GM23338 (cell line): ENCODE measurements at regions not wholly inside any gene's neighbourhood (a gene's known extent, or its start where the extent isn't known, plus 50 kb on each side); places are given as distances from the start of the nearest gene placed in this dataset.

Source experiments
- ATAC-seq: fragments of 200-7000 bp; cut with Tn5 transposase; 3 replicates; pipeline ENCODE4 v1.9.1; 2020
- DNase-seq: peaks from one replicate; pipeline ENCODE4 v3.0.0-alpha.2; 2015; ENCODE audit warnings: low spot score
- H2AFZ ChIP-seq: fragments of 200-600 bp; sonication (generic); 2 replicates; pipeline ENCODE4 v1.8.0; 2016; ENCODE audit warnings: antibody characterized with exemption, mild to moderate bottlenecking, moderate library complexity
- H3F3A ChIP-seq: fragments of 200-600 bp; sonication (generic); replicated peaks from 2 replicates; pipeline ENCODE4 v1.8.0; 2017; ENCODE audit warnings: antibody characterized with exemption, mixed run types, low read depth
- H3K27ac ChIP-seq: fragments of 200-600 bp; sonication (generic); 2 replicates; pipeline ENCODE4 v1.6.1; 2016; ENCODE audit warnings: low read depth
- H3K27me3 ChIP-seq: fragments of 200-600 bp; sonication (generic); 2 replicates; pipeline ENCODE4 v1.8.0; 2016; ENCODE audit warnings: mild to moderate bottlenecking, mixed run types, moderate library complexity; ENCODE audit not compliant: insufficient read depth
- H3K36me3 ChIP-seq: fragments of 200-600 bp; sonication (generic); 2 replicates; pipeline ENCODE4 v1.8.0; 2016; ENCODE audit warnings: mild to moderate bottlenecking; ENCODE audit not compliant: insufficient read depth
- H3K4me1 ChIP-seq: fragments of 200-600 bp; sonication (generic); 2 replicates; pipeline ENCODE4 v1.8.0; 2016; ENCODE audit warnings: mild to moderate bottlenecking, moderate library complexity; ENCODE audit not compliant: insufficient read depth
- H3K4me2 ChIP-seq: fragments of 200-600 bp; sonication (generic); 2 replicates; pipeline ENCODE4 v1.7.1; 2017; ENCODE audit warnings: mixed run types
- H3K4me3 ChIP-seq: fragments of 200-600 bp; sonication (generic); 2 replicates; pipeline ENCODE4 v1.6.1; 2016; ENCODE audit warnings: mixed run types
- H3K79me2 ChIP-seq: fragments of 200-600 bp; sonication (generic); replicated peaks from 2 replicates; pipeline ENCODE4 v1.8.0; 2017; ENCODE audit warnings: mild to moderate bottlenecking; ENCODE audit not compliant: insufficient read depth
- H3K9me2 ChIP-seq: fragments of 200-600 bp; sonication (generic); 2 replicates; pipeline ENCODE4 v1.8.0; 2017; ENCODE audit not compliant: insufficient read depth
- H4K20me1 ChIP-seq: fragments of 200-600 bp; sonication (generic); replicated peaks from 2 replicates; pipeline ENCODE4 v1.8.0; 2017; ENCODE audit warnings: mild to moderate bottlenecking; ENCODE audit not compliant: insufficient read depth
- H3K27ac Mint-ChIP-seq: 2 replicates; pipeline ENCODE4 v1.8.0; 2020; ENCODE audit warnings: inconsistent platforms, mild to moderate bottlenecking, moderate library complexity, mixed read lengths
- H3K27me3 Mint-ChIP-seq: 3 replicates; pipeline ENCODE4 v1.8.0; 2022; ENCODE audit warnings: low read depth, mild to moderate bottlenecking, moderate library complexity, mixed read lengths, inconsistent platforms; ENCODE audit not compliant: insufficient read depth, poor library complexity
- H3K36me3 Mint-ChIP-seq: 3 replicates; pipeline ENCODE4 v1.8.0; 2021; ENCODE audit warnings: low read depth, mild to moderate bottlenecking, inconsistent platforms, moderate library complexity, mixed read lengths
- H3K4me1 Mint-ChIP-seq: 3 replicates; pipeline ENCODE4 v1.8.0; 2020; ENCODE audit warnings: mild to moderate bottlenecking, inconsistent platforms, mixed read lengths
- H3K4me3 Mint-ChIP-seq: 3 replicates; pipeline ENCODE4 v1.8.0; 2021; ENCODE audit warnings: moderate library complexity, mild to moderate bottlenecking, inconsistent platforms, mixed read lengths
- H3K9me3 Mint-ChIP-seq: 3 replicates; pipeline ENCODE4 v1.8.0; 2020; ENCODE audit warnings: moderate library complexity, mild to moderate bottlenecking, inconsistent platforms, mixed read lengths
- CREB1 ChIP-seq: fragments of 250-450 bp; sonication (Bioruptor Pico); IDR thresholded peaks from 2 replicates; pipeline ENCODE4 v1.5.0; 2020; ENCODE audit warnings: low read depth, mild to moderate bottlenecking, moderate library complexity
- EZH2phosphoT487 ChIP-seq: fragments of 200-600 bp; sonication (generic); IDR thresholded peaks from one replicate; pipeline ENCODE4 v1.8.1; 2018; ENCODE audit warnings: antibody characterized with exemption; ENCODE audit not compliant: unreplicated experiment
- NANOG ChIP-seq: IDR thresholded peaks from 2 replicates; pipeline ENCODE4 v1.6.1; 2016; ENCODE audit warnings: antibody characterized with exemption, borderline replicate concordance
- STAT1 ChIP-seq: IDR thresholded peaks from one replicate; pipeline ENCODE4 v1.6.1; 2016; ENCODE audit warnings: antibody characterized with exemption; ENCODE audit not compliant: unreplicated experiment
- ZNF114 ChIP-seq: fragments of 250-450 bp; sonication (Bioruptor Pico); IDR thresholded peaks from 2 replicates; pipeline ENCODE4 v1.5.0; 2020; ENCODE audit warnings: mild to moderate bottlenecking, moderate library complexity
- ZNF331 ChIP-seq: fragments of 250-450 bp; sonication (Bioruptor Pico); IDR thresholded peaks from 2 replicates; pipeline ENCODE4 v1.5.0; 2020; ENCODE audit warnings: low read depth, mild to moderate bottlenecking, moderate library complexity
- TF ChIP-seq, protein P1 (sequence below): IDR thresholded peaks from 2 replicates; pipeline ENCODE4 v1.6.1; 2016; ENCODE audit warnings: antibody characterized with exemption
- TF ChIP-seq, protein P2 (sequence below), 2 experiments: fragments of 200-600 bp in 1 of 2; sonication (generic) in 1 of 2; conservative IDR thresholded peaks; 2 replicates each; pipeline versions ENCODE4 v1.5.1 to v1.6.1; 2016 to 2017; ENCODE audit warnings: antibody characterized with exemption in 2 of 2, low read depth in 2 of 2, mild to moderate bottlenecking in 2 of 2, moderate library complexity in 1 of 2

DNA sequence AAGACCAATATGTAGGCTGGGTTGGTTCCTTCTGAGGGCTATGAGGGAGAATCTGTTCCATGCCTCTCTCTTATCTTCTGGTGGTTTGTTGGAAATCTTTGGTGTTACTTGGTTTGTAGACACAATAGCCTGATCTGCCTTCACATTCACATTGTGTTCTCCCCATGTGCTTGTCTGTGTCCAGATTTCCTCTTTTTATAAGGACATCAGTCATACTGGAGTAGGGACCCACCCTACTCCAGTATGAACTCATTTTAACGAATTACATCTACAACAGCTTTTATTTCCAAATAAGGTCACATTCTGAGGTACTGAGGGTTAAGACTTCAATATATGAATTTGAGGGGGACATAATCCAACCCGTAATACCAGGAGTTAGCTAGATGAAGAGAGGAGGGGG is 75.9 kb downstream of the DISP1 start:
- Histone ChIP-seq H4K20me1 (no peaks in the 10 kb centered on the region), H3K27ac (no peak overlapping the region), H3K9me2 (no peaks in the 10 kb centered on the region), H3K36me3 (no peaks in the 10 kb centered on the region), H3K79me2 (no peaks in the 10 kb centered on the region), H3K27me3 (no peaks in the 10 kb centered on the region), H3K4me2 (no peak overlapping the region), H3K4me1 (no peaks in the 10 kb centered on the region), H3K4me3 (no peak overlapping the region), H3F3A (no peaks in the 10 kb centered on the region), H2AFZ (no peak overlapping the region)
- no peak overlapping the region for H3K4me3 Mint-ChIP-seq
- peaks cover 10% of the 10 kb centered on the region; the same call in 2 of the 3 replicates for H3K36me3 Mint-ChIP-seq
- H3K9me3 Mint-ChIP-seq, result peaks cover 4% of the 10 kb centered on the region
- H3K4me1 Mint-ChIP-seq, result 0 out of 3 replicates have a peak, but pooled peaks cover 2% of the 10 kb centered on the region
- DNase-seq (no peak), ATAC-seq (no peak)
- TF ChIP-seq ZNF114 (CRISPR knock-in tag) (no peak), EZH2phosphoT487 (no peak), ZNF331 (no peak), CREB1 (CRISPR knock-in tag) (no peak), STAT1 (no peak)
- TF ChIP-seq, protein P1, sequence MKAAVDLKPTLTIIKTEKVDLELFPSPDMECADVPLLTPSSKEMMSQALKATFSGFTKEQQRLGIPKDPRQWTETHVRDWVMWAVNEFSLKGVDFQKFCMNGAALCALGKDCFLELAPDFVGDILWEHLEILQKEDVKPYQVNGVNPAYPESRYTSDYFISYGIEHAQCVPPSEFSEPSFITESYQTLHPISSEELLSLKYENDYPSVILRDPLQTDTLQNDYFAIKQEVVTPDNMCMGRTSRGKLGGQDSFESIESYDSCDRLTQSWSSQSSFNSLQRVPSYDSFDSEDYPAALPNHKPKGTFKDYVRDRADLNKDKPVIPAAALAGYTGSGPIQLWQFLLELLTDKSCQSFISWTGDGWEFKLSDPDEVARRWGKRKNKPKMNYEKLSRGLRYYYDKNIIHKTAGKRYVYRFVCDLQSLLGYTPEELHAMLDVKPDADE, result no peak
- H3K27ac Mint-ChIP-seq, result no peak overlapping the region
- no peaks in the 10 kb centered on the region for H3K27me3 Mint-ChIP-seq

DNA sequence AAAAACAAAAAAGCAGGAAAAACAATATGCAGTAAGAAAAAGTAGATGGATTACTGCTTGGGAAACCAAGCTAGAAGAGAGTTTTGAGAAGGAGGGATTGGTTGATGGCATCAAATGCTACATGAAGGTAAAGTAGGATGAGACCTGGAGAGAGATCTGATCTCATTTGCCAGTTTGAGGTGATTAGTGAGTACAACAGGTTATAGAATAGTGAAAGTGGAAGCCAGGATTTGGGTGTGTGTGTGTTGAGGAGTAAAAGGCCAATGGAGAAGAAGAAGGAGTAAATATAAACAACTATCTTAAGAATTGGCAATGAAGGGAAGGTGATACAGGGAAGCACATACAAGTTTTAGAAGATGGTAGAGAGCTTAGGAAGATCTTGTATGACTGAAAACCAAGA is 76.7 kb downstream of the DISP1 start:
- no peak overlapping the region for H3K4me3 Mint-ChIP-seq
- Histone ChIP-seq H3K9me2 (no peaks in the 10 kb centered on the region), H3K36me3 (no peaks in the 10 kb centered on the region), H3K4me1 (no peaks in the 10 kb centered on the region), H2AFZ (no peak overlapping the region), H3K79me2 (no peaks in the 10 kb centered on the region), H4K20me1 (no peaks in the 10 kb centered on the region), H3K27ac (no peak overlapping the region), H3K4me3 (no peak overlapping the region), H3F3A (no peaks in the 10 kb centered on the region), H3K27me3 (no peaks in the 10 kb centered on the region), H3K4me2 (no peak overlapping the region)
- peaks cover 10% of the 10 kb centered on the region; the same call in 2 of the 3 replicates for H3K36me3 Mint-ChIP-seq
- peaks cover 4% of the 10 kb centered on the region for H3K9me3 Mint-ChIP-seq
- 0 out of 3 replicates have a peak, but pooled peaks cover 2% of the 10 kb centered on the region for H3K4me1 Mint-ChIP-seq
- H3K27me3 Mint-ChIP-seq, result no peaks in the 10 kb centered on the region
- DNase-seq (no peak), ATAC-seq (no peak)
- TF ChIP-seq, protein P2, sequence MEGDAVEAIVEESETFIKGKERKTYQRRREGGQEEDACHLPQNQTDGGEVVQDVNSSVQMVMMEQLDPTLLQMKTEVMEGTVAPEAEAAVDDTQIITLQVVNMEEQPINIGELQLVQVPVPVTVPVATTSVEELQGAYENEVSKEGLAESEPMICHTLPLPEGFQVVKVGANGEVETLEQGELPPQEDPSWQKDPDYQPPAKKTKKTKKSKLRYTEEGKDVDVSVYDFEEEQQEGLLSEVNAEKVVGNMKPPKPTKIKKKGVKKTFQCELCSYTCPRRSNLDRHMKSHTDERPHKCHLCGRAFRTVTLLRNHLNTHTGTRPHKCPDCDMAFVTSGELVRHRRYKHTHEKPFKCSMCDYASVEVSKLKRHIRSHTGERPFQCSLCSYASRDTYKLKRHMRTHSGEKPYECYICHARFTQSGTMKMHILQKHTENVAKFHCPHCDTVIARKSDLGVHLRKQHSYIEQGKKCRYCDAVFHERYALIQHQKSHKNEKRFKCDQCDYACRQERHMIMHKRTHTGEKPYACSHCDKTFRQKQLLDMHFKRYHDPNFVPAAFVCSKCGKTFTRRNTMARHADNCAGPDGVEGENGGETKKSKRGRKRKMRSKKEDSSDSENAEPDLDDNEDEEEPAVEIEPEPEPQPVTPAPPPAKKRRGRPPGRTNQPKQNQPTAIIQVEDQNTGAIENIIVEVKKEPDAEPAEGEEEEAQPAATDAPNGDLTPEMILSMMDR (conservative IDR thresholded peaks at IDR 0.05; ENCODE audit: low read depth in 2 of 2), result no peak
- TF ChIP-seq CREB1 (CRISPR knock-in tag), result no peak
- no peak overlapping the region for H3K27ac Mint-ChIP-seq

DNA sequence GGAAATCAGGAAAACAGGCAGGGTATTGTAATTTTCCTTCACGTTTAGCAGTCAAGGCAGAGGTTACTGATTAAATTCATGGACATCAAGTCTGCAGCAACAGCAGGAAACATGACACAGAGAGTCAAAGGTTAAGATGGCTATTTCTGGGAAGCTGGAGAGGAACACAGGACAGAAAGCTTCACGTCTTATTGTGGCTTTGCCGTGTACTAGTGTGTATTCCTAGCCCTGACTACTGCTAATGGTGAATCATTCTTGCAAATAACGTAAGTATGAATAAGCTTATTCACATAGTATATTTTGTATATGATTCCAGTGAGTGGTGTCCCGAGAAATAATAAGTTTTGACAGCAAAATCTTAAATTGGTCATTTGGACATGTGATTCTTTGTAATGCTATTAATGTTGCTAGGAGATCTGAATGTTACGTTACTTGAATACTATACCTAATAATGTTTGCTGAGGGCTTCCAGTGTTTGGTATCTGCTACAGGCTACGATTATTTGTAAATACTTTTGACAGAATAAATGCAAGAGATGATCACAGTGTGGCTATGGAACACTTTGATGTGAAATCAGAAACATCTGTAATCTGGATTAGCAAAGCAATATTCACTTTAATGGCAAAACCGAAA is 77.4 kb downstream of the DISP1 start:
- H3K79me2 ChIP-seq, result no peaks in the 10 kb centered on the region
- Mint-ChIP-seq H3K36me3 (peaks cover 10% of the 10 kb centered on the region; the same call in 2 of the 3 replicates), H3K27me3 (no peaks in the 10 kb centered on the region), H3K27ac (no peak overlapping the region), H3K4me1 (0 out of 3 replicates have a peak, but pooled peaks cover 2% of the 10 kb centered on the region), H3K9me3 (peaks cover 4% of the 10 kb centered on the region), H3K4me3 (no peak overlapping the region)
- no peak overlapping the region for H3K4me3 ChIP-seq
- no peaks in the 10 kb centered on the region for H3K27me3 ChIP-seq
- H2AFZ ChIP-seq, result no peak overlapping the region
- DNase-seq (no peak), ATAC-seq (no peak)
- H3K9me2 ChIP-seq, result no peaks in the 10 kb centered on the region
- H3K36me3 ChIP-seq, result no peaks in the 10 kb centered on the region
- H3F3A ChIP-seq, result no peaks in the 10 kb centered on the region
- H3K4me1 ChIP-seq, result no peaks in the 10 kb centered on the region
- no peak overlapping the region for H3K27ac ChIP-seq
- no peaks in the 10 kb centered on the region for H4K20me1 ChIP-seq
- no peak overlapping the region for H3K4me2 ChIP-seq
- TF ChIP-seq NANOG, result no peak
- TF ChIP-seq, protein P1, result no peak
